ENCODE measurements at regions not wholly inside any gene's neighbourhood (a gene's known extent, or its start where the extent isn't known, plus 50 kb on each side); places are given as distances from the start of the nearest gene placed in this dataset.

- Mint-ChIP-seq H3K27me3 (ENCODE audit: insufficient read depth, unreplicated experiment) (no peaks in the 10 kb centered on the region), H3K27ac (ENCODE audit: low read depth, unreplicated experiment) (no peak overlapping the region), H3K9me3 (ENCODE audit: unreplicated experiment) (no peaks in the 10 kb centered on the region), H3K36me3 (ENCODE audit: insufficient read depth, unreplicated experiment) (no peaks in the 10 kb centered on the region), H3K4me1 (ENCODE audit: insufficient read depth, unreplicated experiment) (peaks cover 3% of the 10 kb centered on the region), H3K4me3 (ENCODE audit: unreplicated experiment) (no peak overlapping the region)
- no peak for TF ChIP-seq CTCF (IDR thresholded peaks at IDR 0.05; ENCODE audit: unreplicated experiment)
- no peak for DNase-seq (ENCODE audit: unreplicated experiment)
- ChIA-PET POLR2A (no interaction called here), CTCF (interaction anchor here (1.0 kb wide), 1 partner anchor 32 kb away, joined by 3 read pairs; no protein-coding TSS in a partner anchor)
- intact Hi-C loops (cut with micrococcal nuclease), result no loop called here
- BruUV-seq (replicated peaks), result no TSS peak
Measured at GRCh38 chr21:35583566-35584216, 476.6 kb downstream of the SETD4 start.

- ChIA-PET POLR2A (no interaction called here), CTCF (interaction anchor here (1.1 kb wide), 1 partner anchor 839 kb away, joined by 3 read pairs; no protein-coding TSS in a partner anchor)
- H3K4me1 Mint-ChIP-seq (ENCODE audit: insufficient read depth, unreplicated experiment), result peaks cover 12% of the 10 kb centered on the region
- intact Hi-C loops (cut with micrococcal nuclease), result no loop called here
- no peaks in the 10 kb centered on the region for H3K36me3 Mint-ChIP-seq (ENCODE audit: insufficient read depth, unreplicated experiment)
- no peak overlapping the region for H3K27ac Mint-ChIP-seq (ENCODE audit: low read depth, unreplicated experiment)
- H3K9me3 Mint-ChIP-seq (ENCODE audit: unreplicated experiment), result no peaks in the 10 kb centered on the region
- TF ChIP-seq CTCF (IDR thresholded peaks at IDR 0.05; ENCODE audit: unreplicated experiment), result no peak
- H3K27me3 Mint-ChIP-seq (ENCODE audit: insufficient read depth, unreplicated experiment), result no peaks in the 10 kb centered on the region
- BruUV-seq (replicated peaks), result no TSS peak
- no peak for DNase-seq (ENCODE audit: unreplicated experiment)
- H3K4me3 Mint-ChIP-seq (ENCODE audit: unreplicated experiment), result no peak overlapping the region
Measured at GRCh38 chr21:35582731-35583130, 477.6 kb downstream of the SETD4 start.

GRCh38 chr21:35581640-35582039 is 478.7 kb downstream of the SETD4 start:
- CTCF ChIA-PET, result no interaction called here

More at GRCh38 chr21:35581640-35582039, 478.7 kb downstream of the SETD4 start:
- intact Hi-C loops (cut with micrococcal nuclease), result no loop called here
- no peaks in the 10 kb centered on the region for H3K27me3 Mint-ChIP-seq (ENCODE audit: insufficient read depth, unreplicated experiment)
- no peak for DNase-seq (ENCODE audit: unreplicated experiment)
- H3K36me3 Mint-ChIP-seq (ENCODE audit: insufficient read depth, unreplicated experiment), result no peaks in the 10 kb centered on the region
- no peak for TF ChIP-seq CTCF (IDR thresholded peaks at IDR 0.05; ENCODE audit: unreplicated experiment)
- H3K4me3 Mint-ChIP-seq (ENCODE audit: unreplicated experiment), result no peak overlapping the region
- BruUV-seq (replicated peaks), result no TSS peak
- POLR2A ChIA-PET, result no interaction called here
- H3K9me3 Mint-ChIP-seq (ENCODE audit: unreplicated experiment), result no peaks in the 10 kb centered on the region
- H3K27ac Mint-ChIP-seq (ENCODE audit: low read depth, unreplicated experiment), result no peak overlapping the region
- H3K4me1 Mint-ChIP-seq (ENCODE audit: insufficient read depth, unreplicated experiment), result peaks cover 15% of the 10 kb centered on the region

Measured in MCF 10A (cell line).